ENCODE measurements at regions not wholly inside any gene's neighbourhood (a gene's known extent, or its start where the extent isn't known, plus 50 kb on each side); places are given as distances from the start of the nearest gene placed in this dataset.

GRCh38 chr17:79671085-79671694, 59.6 kb upstream of the ENPP7 start:
- no peak overlapping the region for H3K4me3 ChIP-seq (ENCODE audit: low read depth in 1 of 2, low read length in 2 of 2)
- peaks cover 5 to 10% of the 10 kb centered on the region in 2 donors for H3K9me3 ChIP-seq (ENCODE audit: control insufficient read depth in 1 of 2, low read length in 2 of 2)
- H3K27ac ChIP-seq (ENCODE audit: low read depth, low read length): no peak overlapping the region
- H3K9ac ChIP-seq (ENCODE audit: low read depth in 1 of 2, low read length in 2 of 2): no peak overlapping the region
- H3K4me1 ChIP-seq (ENCODE audit: control insufficient read depth in 1 of 2, insufficient read depth in 2 of 2, low read length in 2 of 2): no peaks in the 10 kb centered on the region
- peaks cover 4 to 12% of the 10 kb centered on the region in 2 donors for H3K27me3 ChIP-seq (ENCODE audit: control insufficient read depth in 1 of 2, insufficient read depth in 2 of 2, low read length in 2 of 2)
- no peaks in the 10 kb centered on the region for H3K36me3 ChIP-seq (ENCODE audit: control insufficient read depth in 1 of 2, insufficient read depth in 2 of 2, low read length in 2 of 2)

- peaks cover 4 to 12% of the 10 kb centered on the region in 2 donors for H3K27me3 ChIP-seq (ENCODE audit: control insufficient read depth in 1 of 2, insufficient read depth in 2 of 2, low read length in 2 of 2)
These were observed 59.8 kb upstream of the RBFOX3 start for GRCh38 chr17:79670537-79671084.

DNA sequence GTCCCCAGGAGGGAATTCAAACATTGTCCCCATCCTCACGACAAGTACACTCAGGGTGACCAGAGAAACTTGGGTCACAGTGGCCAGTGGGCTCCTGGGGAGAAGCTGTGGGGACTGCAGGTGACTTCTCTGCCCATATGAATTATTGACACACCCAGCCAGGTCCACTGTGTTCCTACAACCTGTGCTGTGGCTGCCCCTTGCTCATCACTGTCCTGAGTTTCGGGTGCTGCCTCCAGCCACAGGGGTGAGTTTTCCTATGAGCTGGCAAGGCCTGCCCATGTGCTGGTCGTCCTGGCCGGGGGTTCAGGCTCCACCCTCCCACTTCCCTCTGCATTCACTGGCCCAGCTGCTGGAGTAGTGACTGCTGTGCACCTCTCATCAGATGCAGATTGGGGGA, 59.0 kb upstream of the RBFOX3 start:
- no peak overlapping the region for H3K27ac ChIP-seq (ENCODE audit: low read depth, low read length)
- H3K36me3 ChIP-seq (ENCODE audit: control insufficient read depth in 1 of 2, insufficient read depth in 2 of 2, low read length in 2 of 2): no peaks in the 10 kb centered on the region
- H3K4me3 ChIP-seq (ENCODE audit: low read depth in 1 of 2, low read length in 2 of 2): no peak overlapping the region
- H3K27me3 ChIP-seq (ENCODE audit: control insufficient read depth in 1 of 2, insufficient read depth in 2 of 2, low read length in 2 of 2): peaks cover 4 to 12% of the 10 kb centered on the region in 2 donors
- no peaks in the 10 kb centered on the region for H3K4me1 ChIP-seq (ENCODE audit: control insufficient read depth in 1 of 2, insufficient read depth in 2 of 2, low read length in 2 of 2)
- H3K9me3 ChIP-seq (ENCODE audit: control insufficient read depth in 1 of 2, low read length in 2 of 2): peaks cover 5 to 10% of the 10 kb centered on the region in 2 donors
- H3K9ac ChIP-seq (ENCODE audit: low read depth in 1 of 2, low read length in 2 of 2): no peak overlapping the region

More at GRCh38 chr17:79670537-79671084, 59.8 kb upstream of the RBFOX3 start:
- Histone ChIP-seq H3K4me1 (ENCODE audit: control insufficient read depth in 1 of 2, insufficient read depth in 2 of 2, low read length in 2 of 2) (no peaks in the 10 kb centered on the region), H3K36me3 (ENCODE audit: control insufficient read depth in 1 of 2, insufficient read depth in 2 of 2, low read length in 2 of 2) (no peaks in the 10 kb centered on the region), H3K27ac (ENCODE audit: low read depth, low read length) (no peak overlapping the region), H3K4me3 (ENCODE audit: low read depth in 1 of 2, low read length in 2 of 2) (no peak overlapping the region), H3K9ac (ENCODE audit: low read depth in 1 of 2, low read length in 2 of 2) (no peak overlapping the region), H3K9me3 (ENCODE audit: control insufficient read depth in 1 of 2, low read length in 2 of 2) (peaks cover 5 to 10% of the 10 kb centered on the region in 2 donors)

- Histone ChIP-seq H3K9ac (ENCODE audit: low read depth in 1 of 2, low read length in 2 of 2) (no peak overlapping the region), H3K27ac (ENCODE audit: low read depth, low read length) (no peak overlapping the region), H3K27me3 (ENCODE audit: control insufficient read depth in 1 of 2, insufficient read depth in 2 of 2, low read length in 2 of 2) (peaks cover 4 to 10% of the 10 kb centered on the region in 2 donors), H3K9me3 (ENCODE audit: control insufficient read depth in 1 of 2, low read length in 2 of 2) (peaks cover 2 to 7% of the 10 kb centered on the region in 2 donors), H3K36me3 (ENCODE audit: control insufficient read depth in 1 of 2, insufficient read depth in 2 of 2, low read length in 2 of 2) (no peaks in the 10 kb centered on the region), H3K4me1 (ENCODE audit: control insufficient read depth in 1 of 2, insufficient read depth in 2 of 2, low read length in 2 of 2) (no peaks in the 10 kb centered on the region), H3K4me3 (ENCODE audit: low read depth in 1 of 2, low read length in 2 of 2) (no peak overlapping the region)
These were observed 57.7 kb upstream of the RBFOX3 start for GRCh38 chr17:79668344-79669250.

DNA sequence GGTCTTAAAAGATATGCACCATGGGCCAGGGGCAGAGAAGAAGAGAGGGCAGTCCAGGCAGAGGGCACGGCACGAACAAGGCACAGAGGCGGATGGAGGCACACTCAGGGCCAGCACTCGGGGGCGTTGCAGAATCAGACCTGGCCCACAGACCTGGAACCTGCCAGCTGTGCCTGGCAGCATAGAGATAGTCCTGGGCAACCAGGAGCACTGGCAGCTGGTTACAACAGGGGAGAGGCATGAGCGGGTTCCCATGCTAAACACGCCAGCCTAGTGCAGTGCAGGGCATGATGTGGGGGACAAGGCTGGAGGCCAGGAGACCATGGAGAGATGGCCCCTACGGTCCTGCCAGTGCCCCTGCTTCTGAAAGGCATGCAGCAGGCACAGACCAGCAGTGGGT, 56.9 kb upstream of the RBFOX3 start:
- Histone ChIP-seq H3K27ac (ENCODE audit: low read depth, low read length) (no peak overlapping the region), H3K9me3 (ENCODE audit: control insufficient read depth in 1 of 2, low read length in 2 of 2) (no peaks in the 10 kb centered on the region)

DNA sequence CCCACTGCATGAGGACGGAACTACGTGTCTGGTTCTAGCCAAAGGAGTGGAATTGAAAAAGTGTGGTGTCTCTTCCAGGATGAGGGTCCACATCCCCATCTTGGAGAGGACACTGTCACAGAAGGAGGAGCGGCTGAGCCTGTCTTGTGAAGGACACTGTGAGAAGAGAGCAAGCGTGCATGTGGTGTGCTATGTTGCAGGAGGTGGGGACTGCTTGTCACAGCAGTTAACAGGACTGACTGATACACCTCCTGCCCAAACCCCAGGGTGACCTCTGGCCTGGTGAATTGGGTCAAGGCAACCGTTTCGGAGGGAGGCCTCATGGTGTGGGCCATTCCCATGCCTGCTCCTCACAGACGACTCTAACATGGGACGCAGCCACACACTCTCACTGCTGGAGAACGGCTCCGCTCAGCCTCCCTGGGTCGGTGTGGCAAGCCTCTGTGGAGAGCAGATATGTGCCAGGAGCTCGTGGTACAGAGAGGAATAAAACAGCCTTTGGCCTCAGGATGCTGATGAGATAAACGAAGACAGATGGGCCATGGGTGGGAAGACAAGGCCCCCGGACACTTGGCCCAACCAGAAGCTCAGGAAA, 56.4 kb upstream of the RBFOX3 start:
- H3K27me3 ChIP-seq (ENCODE audit: control insufficient read depth in 1 of 2, insufficient read depth in 2 of 2, low read length in 2 of 2): peaks cover 0 to 10% of the 10 kb centered on the region in 2 donors
- no peaks in the 10 kb centered on the region for H3K36me3 ChIP-seq (ENCODE audit: control insufficient read depth in 1 of 2, insufficient read depth in 2 of 2, low read length in 2 of 2)
- no peaks in the 10 kb centered on the region for H3K4me1 ChIP-seq (ENCODE audit: control insufficient read depth in 1 of 2, insufficient read depth in 2 of 2, low read length in 2 of 2)
- no peaks in the 10 kb centered on the region for H3K9me3 ChIP-seq (ENCODE audit: control insufficient read depth in 1 of 2, low read length in 2 of 2)
- H3K27ac ChIP-seq (ENCODE audit: low read depth, low read length): no peak overlapping the region
- no peak overlapping the region for H3K9ac ChIP-seq (ENCODE audit: low read depth in 1 of 2, low read length in 2 of 2)
- H3K4me3 ChIP-seq (ENCODE audit: low read depth in 1 of 2, low read length in 2 of 2): no peak overlapping the region

More for the DNA sequence above, 56.9 kb upstream of the RBFOX3 start:
- H3K27me3 ChIP-seq (ENCODE audit: control insufficient read depth in 1 of 2, insufficient read depth in 2 of 2, low read length in 2 of 2): peaks cover 0 to 10% of the 10 kb centered on the region in 2 donors
- no peak overlapping the region for H3K9ac ChIP-seq (ENCODE audit: low read depth in 1 of 2, low read length in 2 of 2)
- H3K4me1 ChIP-seq (ENCODE audit: control insufficient read depth in 1 of 2, insufficient read depth in 2 of 2, low read length in 2 of 2): no peaks in the 10 kb centered on the region
- H3K4me3 ChIP-seq (ENCODE audit: low read depth in 1 of 2, low read length in 2 of 2): no peak overlapping the region
- H3K36me3 ChIP-seq (ENCODE audit: control insufficient read depth in 1 of 2, insufficient read depth in 2 of 2, low read length in 2 of 2): no peaks in the 10 kb centered on the region

DNA sequence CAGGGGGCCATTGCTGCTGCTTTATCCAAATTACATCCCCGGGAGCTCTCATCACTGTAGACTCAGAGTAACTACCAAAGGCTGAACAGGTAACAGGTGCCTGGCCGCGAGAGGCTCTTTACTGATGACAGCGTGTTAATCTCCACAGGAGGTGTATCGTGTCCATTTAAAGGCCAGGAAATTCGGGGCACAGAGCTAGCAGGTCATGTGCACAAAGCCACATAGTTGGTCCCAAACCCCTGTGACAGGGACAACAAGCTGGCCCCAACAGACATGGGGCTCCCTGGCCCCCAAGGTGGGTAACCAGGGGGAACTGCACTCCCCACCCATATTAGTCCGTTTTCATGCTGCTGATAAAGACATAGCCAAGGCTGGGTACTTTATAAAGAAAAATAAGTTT, 55.3 kb upstream of the RBFOX3 start:
- no peaks in the 10 kb centered on the region for H3K4me1 ChIP-seq (ENCODE audit: control insufficient read depth in 1 of 2, insufficient read depth in 2 of 2, low read length in 2 of 2)

GRCh38 chr17:79664930-79665737, 54.3 kb upstream of the RBFOX3 start:
- no peaks in the 10 kb centered on the region for H3K9me3 ChIP-seq (ENCODE audit: control insufficient read depth in 1 of 2, low read length in 2 of 2)
- no peaks in the 10 kb centered on the region for H3K4me1 ChIP-seq (ENCODE audit: control insufficient read depth in 1 of 2, insufficient read depth in 2 of 2, low read length in 2 of 2)
- no peak overlapping the region for H3K27ac ChIP-seq (ENCODE audit: low read depth, low read length)
- H3K4me3 ChIP-seq (ENCODE audit: low read depth in 1 of 2, low read length in 2 of 2): peak overlapping the region in 1 of 2 donors; percentile 18
- no peak overlapping the region for H3K9ac ChIP-seq (ENCODE audit: low read depth in 1 of 2, low read length in 2 of 2)
- H3K27me3 ChIP-seq (ENCODE audit: control insufficient read depth in 1 of 2, insufficient read depth in 2 of 2, low read length in 2 of 2): peaks cover 0 to 4% of the 10 kb centered on the region in 2 donors
- no peaks in the 10 kb centered on the region for H3K36me3 ChIP-seq (ENCODE audit: control insufficient read depth in 1 of 2, insufficient read depth in 2 of 2, low read length in 2 of 2)

More for the DNA sequence above, 55.3 kb upstream of the RBFOX3 start:
- peaks cover 0 to 4% of the 10 kb centered on the region in 2 donors for H3K27me3 ChIP-seq (ENCODE audit: control insufficient read depth in 1 of 2, insufficient read depth in 2 of 2, low read length in 2 of 2)
- H3K9me3 ChIP-seq (ENCODE audit: control insufficient read depth in 1 of 2, low read length in 2 of 2): no peaks in the 10 kb centered on the region
- no peaks in the 10 kb centered on the region for H3K36me3 ChIP-seq (ENCODE audit: control insufficient read depth in 1 of 2, insufficient read depth in 2 of 2, low read length in 2 of 2)
- no peak overlapping the region for H3K27ac ChIP-seq (ENCODE audit: low read depth, low read length)
- no peak overlapping the region for H3K4me3 ChIP-seq (ENCODE audit: low read depth in 1 of 2, low read length in 2 of 2)
- H3K9ac ChIP-seq (ENCODE audit: low read depth in 1 of 2, low read length in 2 of 2): no peak overlapping the region

GRCh38 chr17:79661292-79662041, 50.6 kb upstream of the RBFOX3 start:
- H3K9ac ChIP-seq (ENCODE audit: low read depth in 1 of 2, low read length in 2 of 2): no peak overlapping the region
- H3K4me1 ChIP-seq (ENCODE audit: control insufficient read depth in 1 of 2, insufficient read depth in 2 of 2, low read length in 2 of 2): no peaks in the 10 kb centered on the region
- no peak overlapping the region for H3K4me3 ChIP-seq (ENCODE audit: low read depth in 1 of 2, low read length in 2 of 2)
- H3K36me3 ChIP-seq (ENCODE audit: control insufficient read depth in 1 of 2, insufficient read depth in 2 of 2, low read length in 2 of 2): no peaks in the 10 kb centered on the region
- no peaks in the 10 kb centered on the region for H3K9me3 ChIP-seq (ENCODE audit: control insufficient read depth in 1 of 2, low read length in 2 of 2)
- no peak overlapping the region for H3K27ac ChIP-seq (ENCODE audit: low read depth, low read length)
- H3K27me3 ChIP-seq (ENCODE audit: control insufficient read depth in 1 of 2, insufficient read depth in 2 of 2, low read length in 2 of 2): no peaks in the 10 kb centered on the region

Data from duodenal mucosa (tissue), 2 donors.